DND-41 (cell line): ENCODE measurements at regions not wholly inside any gene's neighbourhood (a gene's known extent, or its start where the extent isn't known, plus 50 kb on each side); places are given as distances from the start of the nearest gene placed in this dataset.

Source experiments
- ATAC-seq: fragments of 200-7000 bp; cut with Tn5 transposase; 3 replicates; pipeline ENCODE4 v1.9.1; 2021; ENCODE audit warnings: low read depth; ENCODE audit not compliant: insufficient read depth
- DNase-seq: peaks from one replicate; pipeline ENCODE4 v3.0.0-alpha.2; 2020
- H2AFZ ChIP-seq: 2 replicates; pipeline ENCODE4 v1.6.0; 2012; ENCODE audit warnings: low read depth, low read length
- H3K27ac ChIP-seq: 2 replicates; pipeline ENCODE4 v1.5.1; 2012; ENCODE audit warnings: low read length, inconsistent platforms
- H3K27me3 ChIP-seq: fragments of 200-600 bp; sonication (generic); 2 replicates; pipeline ENCODE4 v1.6.0; 2012; ENCODE audit warnings: low read length, mild to moderate bottlenecking, inconsistent platforms; ENCODE audit not compliant: insufficient read depth, poor library complexity
- H3K36me3 ChIP-seq: 2 replicates; pipeline ENCODE4 v1.5.1; 2012; ENCODE audit warnings: low read length, inconsistent platforms; ENCODE audit not compliant: insufficient read depth
- H3K4me1 ChIP-seq: 2 replicates; pipeline ENCODE4 v1.5.1; 2012; ENCODE audit warnings: mild to moderate bottlenecking, low read length; ENCODE audit not compliant: insufficient read depth
- H3K4me2 ChIP-seq: 2 replicates; pipeline ENCODE4 v1.6.0; 2012; ENCODE audit warnings: mild to moderate bottlenecking, moderate library complexity, low read length, inconsistent platforms; ENCODE audit not compliant: insufficient read depth
- H3K4me3 ChIP-seq, 2 experiments: fragments of 200-600 bp in 1 of 2; shearing (Covaris generic) in 1 of 2; 2 replicates each; pipeline ENCODE4 v1.5.1; 2012 to 2016; ENCODE audit warnings: inconsistent platforms in 2 of 2, low read length in 2 of 2, mild to moderate bottlenecking in 2 of 2, low read depth in 1 of 2, moderate library complexity in 1 of 2
- H3K79me2 ChIP-seq: 2 replicates; pipeline ENCODE4 v1.6.0; 2012; ENCODE audit warnings: low read length, inconsistent platforms; ENCODE audit not compliant: insufficient read depth
- H3K9ac ChIP-seq: 2 replicates; pipeline ENCODE4 v1.6.0; 2012; ENCODE audit warnings: low read depth, mild to moderate bottlenecking, inconsistent platforms, low read length, moderate library complexity
- H3K9me3 ChIP-seq: 2 replicates; pipeline ENCODE4 v1.5.1; 2012; ENCODE audit warnings: low read length, moderate library complexity, mild to moderate bottlenecking, inconsistent platforms; ENCODE audit not compliant: insufficient read depth, severe bottlenecking
- H4K20me1 ChIP-seq: 2 replicates; pipeline ENCODE4 v1.6.0; 2012; ENCODE audit warnings: low read length; ENCODE audit not compliant: insufficient read depth
- CTCF ChIP-seq: IDR thresholded peaks from 2 replicates; pipeline ENCODE4 v1.5.1; 2012; ENCODE audit warnings: borderline replicate concordance, low read length, moderate library complexity, mild to moderate bottlenecking; ENCODE audit not compliant: poor library complexity, severe bottlenecking; ENCODE audit errors: extremely low read depth
- EZH2 ChIP-seq: IDR thresholded peaks from 3 replicates; pipeline ENCODE4 v1.6.1; 2012; ENCODE audit warnings: borderline replicate concordance, low read depth, mild to moderate bottlenecking, moderate library complexity, low read length, inconsistent platforms; ENCODE audit not compliant: severe bottlenecking

- no peaks in the 10 kb centered on the region for H3K79me2 ChIP-seq
- TF ChIP-seq EZH2 (no peak), CTCF (no peak)
- H3K4me3 ChIP-seq: no peak overlapping the region
- H3K4me2 ChIP-seq: no peak overlapping the region
- no peaks in the 10 kb centered on the region for H3K36me3 ChIP-seq
- no peaks in the 10 kb centered on the region for H3K27me3 ChIP-seq
- no peaks in the 10 kb centered on the region for H3K4me1 ChIP-seq
- H4K20me1 ChIP-seq: no peaks in the 10 kb centered on the region
- H3K9me3 ChIP-seq: no peaks in the 10 kb centered on the region
- H2AFZ ChIP-seq: no peak overlapping the region
- ATAC-seq (no peak), DNase-seq (no peak)
- no peak overlapping the region for H3K27ac ChIP-seq
- H3K9ac ChIP-seq: no peak overlapping the region
Observed at GRCh38 chr20:22836877-22837276, 198.2 kb upstream of the SSTR4 start.

- Histone ChIP-seq H4K20me1 (no peaks in the 10 kb centered on the region), H3K9ac (no peak overlapping the region), H3K27me3 (no peaks in the 10 kb centered on the region), H3K79me2 (no peaks in the 10 kb centered on the region), H3K9me3 (no peaks in the 10 kb centered on the region), H3K27ac (no peak overlapping the region), H3K4me2 (no peak overlapping the region), H3K4me3 (no peak overlapping the region), H2AFZ (no peak overlapping the region), H3K4me1 (no peaks in the 10 kb centered on the region), H3K36me3 (no peaks in the 10 kb centered on the region)
- TF ChIP-seq EZH2 (no peak), CTCF (no peak)
- DNase-seq (no peak), ATAC-seq (no peak)
Observed at GRCh38 chr20:22838001-22838400, 197.1 kb upstream of the SSTR4 start.

DNA sequence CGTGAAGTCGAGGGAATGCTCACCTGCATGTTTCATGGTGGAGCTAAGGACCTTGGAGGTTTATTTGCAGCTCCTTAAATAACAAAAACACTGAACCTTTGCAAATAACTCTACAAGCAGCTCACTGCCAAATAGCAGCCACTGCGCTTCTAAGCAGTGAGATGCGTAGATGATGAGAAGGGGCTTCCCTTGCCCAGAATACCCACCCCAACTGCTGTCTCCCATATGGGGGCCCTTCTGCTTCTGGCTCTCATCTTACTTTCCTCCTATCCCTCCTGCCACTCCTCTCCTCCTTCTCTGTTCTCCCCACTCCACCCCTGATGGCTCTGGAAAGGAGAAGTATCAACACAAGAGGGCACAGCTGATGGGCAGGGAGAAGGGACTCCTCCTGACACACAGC lies 193.3 kb upstream of the SSTR4 start:
- Histone ChIP-seq H3K79me2 (no peaks in the 10 kb centered on the region), H3K4me1 (no peaks in the 10 kb centered on the region), H3K27me3 (no peaks in the 10 kb centered on the region), H3K4me2 (no peak overlapping the region), H3K27ac (no peak overlapping the region), H3K36me3 (no peaks in the 10 kb centered on the region), H3K9me3 (no peaks in the 10 kb centered on the region), H2AFZ (no peak overlapping the region), H3K4me3 (no peak overlapping the region), H4K20me1 (no peaks in the 10 kb centered on the region), H3K9ac (no peak overlapping the region)
- ATAC-seq: no peak
- DNase-seq: no peak
- TF ChIP-seq CTCF: no peak
- no peak for TF ChIP-seq EZH2

GRCh38 chr20:22842793-22843192 lies 192.3 kb upstream of the SSTR4 start:
- Histone ChIP-seq H3K9me3 (no peaks in the 10 kb centered on the region), H3K4me3 (no peak overlapping the region), H3K27ac (no peak overlapping the region), H3K27me3 (no peaks in the 10 kb centered on the region), H4K20me1 (no peaks in the 10 kb centered on the region), H3K4me1 (no peaks in the 10 kb centered on the region), H3K9ac (no peak overlapping the region), H3K36me3 (no peaks in the 10 kb centered on the region), H3K79me2 (no peaks in the 10 kb centered on the region), H3K4me2 (no peak overlapping the region), H2AFZ (no peak overlapping the region)
- no peak for ATAC-seq
- no peak for DNase-seq
- TF ChIP-seq CTCF (no peak), EZH2 (no peak)
